ENCODE measurements at regions not wholly inside any gene's neighbourhood (a gene's known extent, or its start where the extent isn't known, plus 50 kb on each side); places are given as distances from the start of the nearest gene placed in this dataset.

DNA sequence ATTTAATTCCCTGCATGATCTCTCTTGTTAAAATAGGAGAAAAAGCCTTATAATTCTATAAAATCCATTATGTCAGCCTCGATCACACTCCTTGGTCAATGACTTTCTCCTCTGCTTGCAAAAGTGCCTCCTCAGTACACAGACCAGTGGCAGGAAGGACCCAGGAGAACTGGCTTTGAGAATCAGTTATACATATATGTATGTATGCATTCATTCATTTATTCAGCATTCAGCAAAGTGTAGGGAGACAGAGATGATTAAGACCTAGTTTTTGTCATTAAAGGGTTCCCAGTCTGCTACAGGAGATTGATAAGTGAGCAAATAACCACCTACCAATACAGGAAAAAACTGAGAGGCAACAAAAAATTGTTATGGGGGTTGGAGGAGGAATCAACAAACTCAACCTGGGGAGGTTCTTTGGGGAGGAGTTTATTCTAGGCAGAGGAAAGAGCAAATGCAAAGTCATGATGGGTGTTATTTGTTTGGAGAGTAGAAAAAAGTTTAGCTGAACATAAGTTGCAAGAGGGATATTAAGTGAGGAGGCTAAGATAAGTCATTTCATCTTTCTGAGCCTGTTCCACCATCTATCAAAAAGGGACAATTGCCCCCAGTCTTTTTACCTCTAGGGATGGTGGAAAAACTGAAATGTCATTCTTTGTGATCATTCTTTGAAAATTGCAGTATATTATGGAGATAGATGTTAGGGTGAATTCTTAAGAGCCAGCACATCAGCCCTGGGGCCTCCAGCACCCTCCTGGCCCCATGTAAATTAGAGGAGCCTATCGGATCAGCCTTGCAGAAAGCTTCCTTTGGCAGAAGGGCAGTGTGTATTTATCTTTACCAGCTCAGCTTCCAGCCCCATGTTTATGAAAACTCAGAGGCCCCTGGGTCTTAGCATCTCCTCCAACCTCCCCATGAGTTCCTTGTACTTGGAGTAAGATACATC is 128.0 kb downstream of the OMA1 start:
- no peak overlapping the region for H3K27ac Mint-ChIP-seq
- no peak overlapping the region for H3K4me3 Mint-ChIP-seq
- H3K4me3 ChIP-seq (ENCODE audit: low read length): no peak overlapping the region
- H3K36me3 ChIP-seq (ENCODE audit: control insufficient read depth, insufficient read depth, low read length): no peaks in the 10 kb centered on the region
- no peak overlapping the region for H3K9ac ChIP-seq (ENCODE audit: extremely low read depth, low read length, poor library complexity, severe bottlenecking)
- no peaks in the 10 kb centered on the region for H3K27me3 ChIP-seq (ENCODE audit: control insufficient read depth, insufficient read depth, low read length, poor library complexity, severe bottlenecking)
- H3K27ac ChIP-seq (ENCODE audit: low read depth, low read length): no peak overlapping the region
- no peak for TF ChIP-seq CTCF (conservative IDR thresholded peaks at IDR 0.05)
- no peaks in the 10 kb centered on the region for H3K4me1 ChIP-seq (ENCODE audit: control insufficient read depth, insufficient read depth, low read length)
- H3K27me3 Mint-ChIP-seq (ENCODE audit: insufficient read depth): no peaks in the 10 kb centered on the region
- H3K4me1 Mint-ChIP-seq: peaks cover 5% of the 10 kb centered on the region
- H3K9me3 Mint-ChIP-seq: no peaks in the 10 kb centered on the region
- H3K9me3 ChIP-seq (ENCODE audit: control insufficient read depth, low read length): no peaks in the 10 kb centered on the region
- H3K36me3 Mint-ChIP-seq (ENCODE audit: low read depth): no peaks in the 10 kb centered on the region
- DNase-seq: no peak
- 81 to 86% methylated on average over 1 to 2 of the region's 2 CpGs for WGBS, 2 experiments (ENCODE audit: insufficient coverage in 1 of 2, insufficient read length in 1 of 2)

DNA sequence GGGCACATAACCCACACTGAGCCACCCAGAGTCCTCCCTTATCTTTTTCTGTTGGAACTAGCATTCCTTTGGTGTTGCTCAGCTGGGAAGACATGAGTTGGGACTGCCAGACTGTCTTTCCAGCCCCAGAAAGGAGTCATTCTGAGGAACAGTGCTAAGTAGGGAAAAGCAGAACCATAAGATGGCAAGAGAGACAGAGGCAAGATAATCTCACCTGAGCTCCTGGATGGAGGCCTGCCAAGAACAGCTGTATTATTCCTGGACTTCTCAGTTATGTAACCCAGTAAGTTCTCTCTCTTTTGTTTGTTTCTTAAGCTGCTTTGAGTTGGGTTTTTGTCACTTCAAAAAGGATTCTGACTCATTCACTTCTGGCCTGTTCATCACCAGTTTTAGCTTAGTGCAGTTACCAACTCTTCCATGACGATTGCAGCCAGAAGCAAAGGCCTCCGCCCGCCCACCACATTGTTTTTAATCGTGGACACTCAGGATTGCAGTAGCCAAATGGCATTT is 134.4 kb downstream of the OMA1 start:
- 91 to 92% methylated on average over 4 of the region's 4 CpGs for WGBS, 2 experiments (ENCODE audit: insufficient coverage in 1 of 2, insufficient read length in 1 of 2)
- Mint-ChIP-seq H3K27me3 (ENCODE audit: insufficient read depth) (no peaks in the 10 kb centered on the region), H3K9me3 (no peaks in the 10 kb centered on the region), H3K27ac (no peak overlapping the region), H3K4me3 (no peak overlapping the region), H3K4me1 (no peaks in the 10 kb centered on the region), H3K36me3 (ENCODE audit: low read depth) (no peaks in the 10 kb centered on the region)
- H3K4me1 ChIP-seq (ENCODE audit: control insufficient read depth, insufficient read depth, low read length): no peaks in the 10 kb centered on the region
- no peak overlapping the region for H3K27ac ChIP-seq (ENCODE audit: low read depth, low read length)
- H3K9me3 ChIP-seq (ENCODE audit: control insufficient read depth, low read length): no peaks in the 10 kb centered on the region
- no peak for DNase-seq
- no peaks in the 10 kb centered on the region for H3K36me3 ChIP-seq (ENCODE audit: control insufficient read depth, insufficient read depth, low read length)
- no peak for TF ChIP-seq CTCF (conservative IDR thresholded peaks at IDR 0.05)
- no peak overlapping the region for H3K9ac ChIP-seq (ENCODE audit: extremely low read depth, low read length, poor library complexity, severe bottlenecking)
- no peak overlapping the region for H3K4me3 ChIP-seq (ENCODE audit: low read length)
- no peaks in the 10 kb centered on the region for H3K27me3 ChIP-seq (ENCODE audit: control insufficient read depth, insufficient read depth, low read length, poor library complexity, severe bottlenecking)

GRCh38 chr1:58409890-58410289 is 136.6 kb downstream of the OMA1 start:
- Mint-ChIP-seq H3K27ac (no peak overlapping the region), H3K4me1 (no peaks in the 10 kb centered on the region), H3K36me3 (ENCODE audit: low read depth) (no peaks in the 10 kb centered on the region), H3K27me3 (ENCODE audit: insufficient read depth) (no peaks in the 10 kb centered on the region), H3K4me3 (no peak overlapping the region), H3K9me3 (no peaks in the 10 kb centered on the region)
- H3K9me3 ChIP-seq (ENCODE audit: control insufficient read depth, low read length): no peaks in the 10 kb centered on the region
- no peak for DNase-seq
- H3K4me1 ChIP-seq (ENCODE audit: control insufficient read depth, insufficient read depth, low read length): no peaks in the 10 kb centered on the region
- no peak overlapping the region for H3K4me3 ChIP-seq (ENCODE audit: low read length)
- H3K27me3 ChIP-seq (ENCODE audit: control insufficient read depth, insufficient read depth, low read length, poor library complexity, severe bottlenecking): no peaks in the 10 kb centered on the region
- no peak overlapping the region for H3K9ac ChIP-seq (ENCODE audit: extremely low read depth, low read length, poor library complexity, severe bottlenecking)
- H3K36me3 ChIP-seq (ENCODE audit: control insufficient read depth, insufficient read depth, low read length): no peaks in the 10 kb centered on the region
- no peak for TF ChIP-seq CTCF (conservative IDR thresholded peaks at IDR 0.05)
- H3K27ac ChIP-seq (ENCODE audit: low read depth, low read length): no peak overlapping the region
- 83 to 88% methylated on average over 3 to 6 of the region's 6 CpGs for WGBS, 2 experiments (ENCODE audit: insufficient coverage in 1 of 2, insufficient read length in 1 of 2)
